Epithelial cell of proximal tubule (primary cell): ENCODE measurements at regions not wholly inside any gene's neighbourhood (a gene's known extent, or its start where the extent isn't known, plus 50 kb on each side); places are given as distances from the start of the nearest gene placed in this dataset.

Experiments used
- DNase-seq: peaks from one replicate; pipeline ENCODE4 v3.0.0-alpha.2; 2011; ENCODE audit warnings: low read depth
- H3K4me3 ChIP-seq: 2 replicates; pipeline ENCODE4 v1.5.1; 2011; ENCODE audit warnings: low read depth, mild to moderate bottlenecking, low read length
- CTCF ChIP-seq: conservative IDR thresholded peaks from 2 replicates; pipeline ENCODE4 v1.5.1; 2012; ENCODE audit warnings: low read depth, mild to moderate bottlenecking, low read length

- no peak overlapping the region for H3K4me3 ChIP-seq
- no peak for TF ChIP-seq CTCF
- no peak for DNase-seq
Observed at GRCh38 chr20:57970116-57970515, 258.3 kb downstream of the ANKRD60 start.

GRCh38 chr20:57968120-57968519 lies 258.3 kb upstream of the PMEPA1 start:
- no peak for DNase-seq
- no peak overlapping the region for H3K4me3 ChIP-seq
- TF ChIP-seq CTCF = no peak

GRCh38 chr20:57967364-57967763 lies 257.5 kb upstream of the PMEPA1 start:
- no peak for DNase-seq
- H3K4me3 ChIP-seq = no peak overlapping the region
- no peak for TF ChIP-seq CTCF

- TF ChIP-seq CTCF = no peak
- no peak overlapping the region for H3K4me3 ChIP-seq
- DNase-seq = no peak
Observed at GRCh38 chr20:57966620-57967019, 256.8 kb upstream of the PMEPA1 start.

GRCh38 chr20:57965441-57965840 lies 255.6 kb upstream of the PMEPA1 start:
- H3K4me3 ChIP-seq = no peak overlapping the region
- no peak for DNase-seq
- TF ChIP-seq CTCF = no peak

- no peak overlapping the region for H3K4me3 ChIP-seq
- no peak for TF ChIP-seq CTCF
- no peak for DNase-seq
Observed at GRCh38 chr20:57964011-57964862, 254.4 kb upstream of the PMEPA1 start.
